Skeletal muscle satellite cell (primary cell): ENCODE measurements at regions not wholly inside any gene's neighbourhood (a gene's known extent, or its start where the extent isn't known, plus 50 kb on each side); places are given as distances from the start of the nearest gene placed in this dataset.

Experiments
- H3K27me3 ChIP-seq: 2 replicates; pipeline ENCODE4 v1.7.0; 2013; ENCODE audit warnings: low read length; ENCODE audit not compliant: control insufficient read depth, insufficient read depth
- H3K36me3 ChIP-seq: 2 replicates; pipeline ENCODE4 v1.7.0; 2013; ENCODE audit warnings: mild to moderate bottlenecking, control low read depth, low read length; ENCODE audit not compliant: insufficient read depth
- H3K4me1 ChIP-seq: 2 replicates; pipeline ENCODE4 v1.7.0; 2013; ENCODE audit warnings: low read length; ENCODE audit not compliant: control insufficient read depth, insufficient read depth
- H3K4me2 ChIP-seq: 2 replicates; pipeline ENCODE4 v1.7.0; 2013; ENCODE audit warnings: mild to moderate bottlenecking, low read length
- H3K4me3 ChIP-seq: 2 replicates; pipeline ENCODE4 v1.7.0; 2013; ENCODE audit warnings: low read length
- H3K9ac ChIP-seq: 2 replicates; pipeline ENCODE4 v1.7.0; 2013; ENCODE audit warnings: mild to moderate bottlenecking, low read depth, low read length, moderate library complexity
- H3K9me3 ChIP-seq: replicated peaks from 2 replicates; pipeline ENCODE4 v1.7.0; 2013; ENCODE audit warnings: mild to moderate bottlenecking, control low read depth, low read length

GRCh38 chr10:52966904-52967303 lies 194.3 kb upstream of the MBL2 start:
- Histone ChIP-seq H3K4me2 (no peak overlapping the region), H3K4me1 (no peaks in the 10 kb centered on the region), H3K9ac (no peak overlapping the region), H3K4me3 (no peak overlapping the region), H3K27me3 (no peaks in the 10 kb centered on the region), H3K36me3 (no peaks in the 10 kb centered on the region), H3K9me3 (peaks cover 9% of the 10 kb centered on the region)

- H3K4me2 ChIP-seq = no peak overlapping the region
- H3K36me3 ChIP-seq = no peaks in the 10 kb centered on the region
- no peak overlapping the region for H3K4me3 ChIP-seq
- no peaks in the 10 kb centered on the region for H3K27me3 ChIP-seq
- H3K9ac ChIP-seq = no peak overlapping the region
- H3K9me3 ChIP-seq = peaks cover 6% of the 10 kb centered on the region
- no peaks in the 10 kb centered on the region for H3K4me1 ChIP-seq
These were observed 193.4 kb upstream of the MBL2 start for GRCh38 chr10:52965938-52966401.

GRCh38 chr10:52965509-52965908 lies 192.9 kb upstream of the MBL2 start:
- H3K4me3 ChIP-seq = no peak overlapping the region
- no peaks in the 10 kb centered on the region for H3K4me1 ChIP-seq
- no peaks in the 10 kb centered on the region for H3K36me3 ChIP-seq
- H3K9me3 ChIP-seq = peaks cover 6% of the 10 kb centered on the region
- no peak overlapping the region for H3K4me2 ChIP-seq
- H3K27me3 ChIP-seq = no peaks in the 10 kb centered on the region
- no peak overlapping the region for H3K9ac ChIP-seq

GRCh38 chr10:52961323-52961722 lies 188.7 kb upstream of the MBL2 start:
- H3K9ac ChIP-seq = no peak overlapping the region
- H3K27me3 ChIP-seq = no peaks in the 10 kb centered on the region
- H3K36me3 ChIP-seq = no peaks in the 10 kb centered on the region
- H3K4me1 ChIP-seq = no peaks in the 10 kb centered on the region
- H3K4me2 ChIP-seq = no peak overlapping the region
- H3K4me3 ChIP-seq = no peak overlapping the region
- peaks cover 6% of the 10 kb centered on the region for H3K9me3 ChIP-seq

GRCh38 chr10:52959810-52960209 lies 187.2 kb upstream of the MBL2 start:
- H3K9me3 ChIP-seq = peaks cover 1% of the 10 kb centered on the region
- no peak overlapping the region for H3K4me2 ChIP-seq
- no peaks in the 10 kb centered on the region for H3K4me1 ChIP-seq
- no peak overlapping the region for H3K9ac ChIP-seq
- H3K4me3 ChIP-seq = no peak overlapping the region
- H3K36me3 ChIP-seq = no peaks in the 10 kb centered on the region
- H3K27me3 ChIP-seq = no peaks in the 10 kb centered on the region

GRCh38 chr10:52956861-52957260 lies 184.3 kb upstream of the MBL2 start:
- Histone ChIP-seq H3K4me2 (no peak overlapping the region), H3K4me3 (no peak overlapping the region), H3K27me3 (no peaks in the 10 kb centered on the region), H3K4me1 (no peaks in the 10 kb centered on the region), H3K36me3 (no peaks in the 10 kb centered on the region), H3K9me3 (peaks cover 5% of the 10 kb centered on the region), H3K9ac (no peak overlapping the region)

GRCh38 chr10:52956461-52956860 lies 183.9 kb upstream of the MBL2 start:
- no peak overlapping the region for H3K4me3 ChIP-seq
- H3K4me1 ChIP-seq = no peaks in the 10 kb centered on the region
- no peak overlapping the region for H3K9ac ChIP-seq
- H3K9me3 ChIP-seq = peaks cover 5% of the 10 kb centered on the region
- no peak overlapping the region for H3K4me2 ChIP-seq
- H3K36me3 ChIP-seq = no peaks in the 10 kb centered on the region
- no peaks in the 10 kb centered on the region for H3K27me3 ChIP-seq

GRCh38 chr10:52955337-52955736 lies 182.8 kb upstream of the MBL2 start:
- Histone ChIP-seq H3K36me3 (no peaks in the 10 kb centered on the region), H3K4me3 (no peak overlapping the region), H3K9ac (no peak overlapping the region), H3K4me1 (no peaks in the 10 kb centered on the region), H3K27me3 (no peaks in the 10 kb centered on the region), H3K9me3 (peaks cover 9% of the 10 kb centered on the region), H3K4me2 (no peak overlapping the region)

- Histone ChIP-seq H3K9me3 (peaks cover 9% of the 10 kb centered on the region), H3K9ac (no peak overlapping the region), H3K4me2 (no peak overlapping the region), H3K4me3 (no peak overlapping the region), H3K4me1 (no peaks in the 10 kb centered on the region), H3K36me3 (no peaks in the 10 kb centered on the region), H3K27me3 (no peaks in the 10 kb centered on the region)
These were observed 181.8 kb upstream of the MBL2 start for GRCh38 chr10:52954407-52954806.

- Histone ChIP-seq H3K9me3 (peaks cover 9% of the 10 kb centered on the region), H3K27me3 (no peaks in the 10 kb centered on the region), H3K4me2 (no peak overlapping the region)
These were observed 179.9 kb upstream of the MBL2 start for GRCh38 chr10:52952391-52953055.

GRCh38 chr10:52951824-52952223 lies 179.2 kb upstream of the MBL2 start:
- Histone ChIP-seq H3K4me2 (no peak overlapping the region), H3K4me3 (no peak overlapping the region), H3K4me1 (no peaks in the 10 kb centered on the region), H3K9ac (no peak overlapping the region), H3K36me3 (no peaks in the 10 kb centered on the region), H3K9me3 (peaks cover 9% of the 10 kb centered on the region), H3K27me3 (no peaks in the 10 kb centered on the region)

More at GRCh38 chr10:52952391-52953055, 179.9 kb upstream of the MBL2 start:
- H3K36me3 ChIP-seq = no peaks in the 10 kb centered on the region
- no peak overlapping the region for H3K9ac ChIP-seq
- no peaks in the 10 kb centered on the region for H3K4me1 ChIP-seq
- no peak overlapping the region for H3K4me3 ChIP-seq

- Histone ChIP-seq H3K27me3 (no peaks in the 10 kb centered on the region), H3K9me3 (peaks cover 9% of the 10 kb centered on the region), H3K36me3 (no peaks in the 10 kb centered on the region), H3K9ac (no peak overlapping the region), H3K4me2 (no peak overlapping the region), H3K4me1 (no peaks in the 10 kb centered on the region), H3K4me3 (no peak overlapping the region)
These were observed 178.0 kb upstream of the MBL2 start for GRCh38 chr10:52950578-52950977.
